ENCODE measurements at regions not wholly inside any gene's neighbourhood (a gene's known extent, or its start where the extent isn't known, plus 50 kb on each side); places are given as distances from the start of the nearest gene placed in this dataset.

GRCh38 chr5:158388021-158388420 is 529.1 kb upstream of the CLINT1 start:
- Histone ChIP-seq H3K9me3 (no peaks in the 10 kb centered on the region), H3K27me3 (no peaks in the 10 kb centered on the region), H3K4me3 (no peak overlapping the region), H3K36me3 (no peaks in the 10 kb centered on the region), H3K27ac (no peak overlapping the region), H3K9ac (ENCODE audit: low read depth in 2 of 2, low read length in 2 of 2) (no peak overlapping the region), H3K4me1 (no peaks in the 10 kb centered on the region)
- no peak for DNase-seq
- intact Hi-C loops (cut with DNase I) = no loop called here
- no peak for TF ChIP-seq CTCF (IDR thresholded peaks at IDR 0.05)

- no peaks in the 10 kb centered on the region for H3K4me1 ChIP-seq
- no peaks in the 10 kb centered on the region for H3K36me3 ChIP-seq
- no peak overlapping the region for H3K9ac ChIP-seq (ENCODE audit: low read depth in 2 of 2, low read length in 2 of 2)
- intact Hi-C loops (cut with DNase I) = no loop called here
- no peaks in the 10 kb centered on the region for H3K9me3 ChIP-seq
- DNase-seq = no peak
- no peak overlapping the region for H3K27ac ChIP-seq
- no peak overlapping the region for H3K4me3 ChIP-seq
- TF ChIP-seq CTCF (IDR thresholded peaks at IDR 0.05) = no peak
- H3K27me3 ChIP-seq = no peaks in the 10 kb centered on the region
Measured at GRCh38 chr5:158387499-158387898, 528.6 kb upstream of the CLINT1 start.

GRCh38 chr5:158385982-158386381 is 527.0 kb upstream of the CLINT1 start:
- H3K4me1 ChIP-seq = no peaks in the 10 kb centered on the region
- no peak for TF ChIP-seq CTCF (IDR thresholded peaks at IDR 0.05)
- no peak for DNase-seq
- H3K36me3 ChIP-seq = no peaks in the 10 kb centered on the region
- H3K9me3 ChIP-seq = no peaks in the 10 kb centered on the region
- H3K9ac ChIP-seq (ENCODE audit: low read depth in 2 of 2, low read length in 2 of 2) = no peak overlapping the region
- no peak overlapping the region for H3K4me3 ChIP-seq
- H3K27ac ChIP-seq = no peak overlapping the region
- intact Hi-C loops (cut with DNase I) = no loop called here
- H3K27me3 ChIP-seq = no peaks in the 10 kb centered on the region

GRCh38 chr5:158384535-158385481 is 525.9 kb upstream of the CLINT1 start:
- no peak for DNase-seq
- Histone ChIP-seq H3K9me3 (no peaks in the 10 kb centered on the region), H3K27me3 (no peaks in the 10 kb centered on the region), H3K4me1 (no peaks in the 10 kb centered on the region), H3K4me3 (no peak overlapping the region), H3K27ac (no peak overlapping the region), H3K36me3 (no peaks in the 10 kb centered on the region), H3K9ac (ENCODE audit: low read depth in 2 of 2, low read length in 2 of 2) (no peak overlapping the region)
- intact Hi-C loops (cut with DNase I) = no loop called here
- no peak for TF ChIP-seq CTCF (IDR thresholded peaks at IDR 0.05)

GRCh38 chr5:158383486-158383885 is 524.5 kb upstream of the CLINT1 start:
- H3K9me3 ChIP-seq = no peaks in the 10 kb centered on the region
- no peaks in the 10 kb centered on the region for H3K27me3 ChIP-seq
- no peak overlapping the region for H3K27ac ChIP-seq
- no peaks in the 10 kb centered on the region for H3K4me1 ChIP-seq
- H3K4me3 ChIP-seq = no peak overlapping the region
- H3K36me3 ChIP-seq = no peaks in the 10 kb centered on the region
- no peak overlapping the region for H3K9ac ChIP-seq (ENCODE audit: low read depth in 2 of 2, low read length in 2 of 2)
- TF ChIP-seq CTCF (IDR thresholded peaks at IDR 0.05) = no peak
- DNase-seq = no peak
- intact Hi-C loops (cut with DNase I) = no loop called here

All from colonic mucosa (tissue), 4 donors.